Natural killer cell (primary cell): ENCODE measurements at regions not wholly inside any gene's neighbourhood (a gene's known extent, or its start where the extent isn't known, plus 50 kb on each side); places are given as distances from the start of the nearest gene placed in this dataset.

ENCODE experiments used
- ATAC-seq, 3 donors: fragments of 150-1000 bp in 2 of 3; fragments of 200-7000 bp in 1 of 3; cut with Tn5 transposase; 1 replicate in 1 of 3; 2 replicates in 2 of 3; pipeline ENCODE4 v1.10.0; 2021; ENCODE audit warnings: mild to moderate bottlenecking in 2 of 3, moderate library complexity in 2 of 3
- DNase-seq, 2 donors: peaks; one replicate each; pipeline versions ENCODE4 v3.0.0 to v3.0.0-alpha.2; 2013 to 2021; ENCODE audit warnings: mixed read lengths in 1 of 2
- H3K27ac ChIP-seq: one replicate; pipeline ENCODE4 v1.5.1; 2013; ENCODE audit warnings: mild to moderate bottlenecking, low read length
- H3K27me3 ChIP-seq: one replicate; pipeline ENCODE4 v1.6.1; 2013; ENCODE audit warnings: low read length; ENCODE audit not compliant: control insufficient read depth, insufficient read depth
- H3K36me3 ChIP-seq: one replicate; pipeline ENCODE4 v1.6.1; 2013; ENCODE audit warnings: low read length; ENCODE audit not compliant: control insufficient read depth, insufficient read depth
- H3K4me1 ChIP-seq: one replicate; pipeline ENCODE4 v1.6.1; 2013; ENCODE audit warnings: low read length; ENCODE audit not compliant: control insufficient read depth, insufficient read depth
- H3K4me3 ChIP-seq: one replicate; pipeline ENCODE4 v1.5.1; 2013; ENCODE audit warnings: low read length
- H3K9me3 ChIP-seq: one replicate; pipeline ENCODE4 v1.6.1; 2013; ENCODE audit warnings: low read length; ENCODE audit not compliant: control insufficient read depth, insufficient read depth
- H3K27ac Mint-ChIP-seq, 2 donors: one replicate each; pipeline ENCODE4 v1.8.0; 2022; ENCODE audit warnings: mild to moderate bottlenecking in 2 of 2, mixed read lengths in 2 of 2, moderate library complexity in 1 of 2
- H3K27me3 Mint-ChIP-seq, 2 donors: one replicate each; pipeline ENCODE4 v1.8.0; 2022; ENCODE audit warnings: low read depth in 2 of 2, mixed read lengths in 2 of 2
- H3K36me3 Mint-ChIP-seq: one replicate; pipeline ENCODE4 v1.8.0; 2022; ENCODE audit warnings: mixed read lengths
- H3K4me1 Mint-ChIP-seq, 2 donors: one replicate each; pipeline ENCODE4 v1.8.0; 2022; ENCODE audit warnings: mixed read lengths in 2 of 2
- H3K4me3 Mint-ChIP-seq: one replicate; pipeline ENCODE4 v1.8.0; 2022; ENCODE audit warnings: mild to moderate bottlenecking, moderate library complexity, mixed read lengths
- H3K9me3 Mint-ChIP-seq, 2 donors: one replicate each; pipeline ENCODE4 v1.8.0; 2022; ENCODE audit warnings: mixed read lengths in 2 of 2
- CTCF ChIP-seq: fragments of 200-600 bp; IDR thresholded peaks from one replicate; pipeline ENCODE4 v1.8.0; 2022; ENCODE audit warnings: antibody characterized with exemption
- WGBS: methylation state at CpG from one replicate; pipeline ENCODE4 v1.1.7; 2013; ENCODE audit warnings: missing lambda C conversion rate; ENCODE audit not compliant: insufficient coverage; 5-methylcytosine and 5-hydroxymethylcytosine counted together
- intact Hi-C: fragments of 100-400 bp; cut with micrococcal nuclease; formaldehyde crosslinking; loops from one replicate; pipeline ENCODE4 v1.14.2; 2022

DNA sequence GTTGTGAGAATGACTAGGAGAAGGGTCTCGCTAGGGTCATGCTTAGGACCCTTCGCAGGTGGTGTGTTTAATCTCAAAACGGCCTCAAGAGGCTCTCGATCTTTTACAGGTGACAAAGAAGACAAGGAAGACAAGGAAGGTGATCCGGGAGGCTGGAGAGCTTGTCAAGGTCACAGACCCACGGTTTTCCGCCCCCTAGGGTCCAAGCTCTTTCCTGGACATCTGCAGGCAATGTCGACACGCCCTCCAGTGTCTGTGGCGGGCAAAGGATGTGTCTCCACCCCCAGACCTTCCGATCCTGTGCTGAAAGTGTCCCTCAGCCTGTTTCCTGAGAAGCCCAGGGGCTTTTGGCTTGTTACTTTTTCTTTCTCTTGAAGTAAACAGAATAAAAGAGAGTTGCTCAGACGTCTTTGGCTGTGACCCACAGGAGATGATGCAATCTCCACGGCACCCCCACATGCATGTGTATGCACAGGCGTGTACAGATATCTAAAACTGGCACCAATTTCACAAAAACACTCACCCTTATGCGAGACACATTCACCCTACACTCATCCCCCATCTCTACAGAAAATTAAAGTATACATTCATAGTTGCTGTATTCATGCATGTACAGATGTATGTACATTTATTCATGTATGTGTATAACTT lies 108.8 kb downstream of the KLF13 start:
- no peaks in the 10 kb centered on the region for H3K36me3 ChIP-seq
- intact Hi-C loops = loop anchor here (1.0 to 5.0 kb wide), 7 partner anchors 13 to 74 kb away; no protein-coding TSS in a partner anchor
- peak; percentile 73 to 94 for DNase-seq

GRCh38 chr15:31435912-31436628 lies 109.4 kb downstream of the KLF13 start:
- intact Hi-C loops = loop anchor here (1.0 to 5.0 kb wide), 7 partner anchors 12 to 75 kb away; no protein-coding TSS in a partner anchor
- no peaks in the 10 kb centered on the region for H3K9me3 Mint-ChIP-seq
- H3K27me3 Mint-ChIP-seq = no peaks in the 10 kb centered on the region
- H3K27ac ChIP-seq = peak overlapping the region; percentile 95
- H3K4me3 ChIP-seq = no peak overlapping the region
- peak overlapping the region; percentile 88 for H3K4me3 Mint-ChIP-seq
- WGBS = 12% methylated on average over 12 of the region's 14 CpGs
- peak overlapping the region; percentile 98 to 100 for H3K27ac Mint-ChIP-seq
- DNase-seq (peak; percentile 33 to 64), ATAC-seq (no peak)
- H3K4me1 ChIP-seq = peaks cover 81% of the 10 kb centered on the region
- H3K27me3 ChIP-seq = no peaks in the 10 kb centered on the region
- H3K4me1 Mint-ChIP-seq = peaks cover 59 to 79% of the 10 kb centered on the region in 2 donors
- no peak for TF ChIP-seq CTCF
- H3K9me3 ChIP-seq = no peaks in the 10 kb centered on the region
- H3K36me3 ChIP-seq = no peaks in the 10 kb centered on the region
- no peaks in the 10 kb centered on the region for H3K36me3 Mint-ChIP-seq

More for the DNA sequence above, 108.8 kb downstream of the KLF13 start:
- H3K4me1 ChIP-seq = peaks cover 78% of the 10 kb centered on the region
- TF ChIP-seq CTCF = no peak
- peak overlapping the region; percentile 88 for H3K4me3 Mint-ChIP-seq
- H3K36me3 Mint-ChIP-seq = no peaks in the 10 kb centered on the region
- H3K27ac ChIP-seq = peak overlapping the region; percentile 95
- no peaks in the 10 kb centered on the region for H3K9me3 ChIP-seq
- H3K27me3 Mint-ChIP-seq = no peaks in the 10 kb centered on the region
- under 1% methylated on average over 15 of the region's 15 CpGs for WGBS
- H3K4me1 Mint-ChIP-seq = peaks cover 59 to 77% of the 10 kb centered on the region in 2 donors
- ATAC-seq = peak; percentile 70 to 87 (median 75)
- peak overlapping the region; percentile 98 to 100 for H3K27ac Mint-ChIP-seq
- peak overlapping the region; percentile 41 for H3K4me3 ChIP-seq
- no peaks in the 10 kb centered on the region for H3K27me3 ChIP-seq
- no peaks in the 10 kb centered on the region for H3K9me3 Mint-ChIP-seq

DNA sequence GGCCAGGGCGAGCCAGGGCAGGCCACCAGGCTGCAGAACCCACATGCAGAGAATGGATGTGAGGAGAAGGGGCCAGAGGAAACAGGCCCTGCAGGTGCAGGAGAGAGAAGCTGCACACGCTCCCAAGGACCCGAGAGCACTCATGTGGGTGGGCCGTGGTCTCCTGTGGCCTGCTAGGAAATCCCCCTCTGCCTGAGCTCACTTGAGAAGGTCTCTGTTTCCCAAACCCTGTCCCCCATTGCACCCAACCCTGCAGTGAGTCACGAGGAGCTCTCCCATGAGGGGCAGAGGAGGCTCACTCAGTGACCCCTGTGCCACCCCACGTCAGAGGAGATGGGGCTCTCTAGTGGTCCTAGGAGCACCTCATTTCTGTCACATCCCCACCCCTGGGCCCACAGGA lies 111.1 kb downstream of the KLF13 start:
- H3K27ac Mint-ChIP-seq = peak overlapping the region; percentile 98 to 100
- ATAC-seq = no peak
- no peaks in the 10 kb centered on the region for H3K36me3 Mint-ChIP-seq
- no peaks in the 10 kb centered on the region for H3K36me3 ChIP-seq
- H3K27me3 Mint-ChIP-seq = no peaks in the 10 kb centered on the region
- no peak for TF ChIP-seq CTCF
- no peaks in the 10 kb centered on the region for H3K9me3 ChIP-seq
- H3K27ac ChIP-seq = peak overlapping the region; percentile 95
- H3K4me3 Mint-ChIP-seq = peak overlapping the region; percentile 21
- WGBS = 39% methylated on average over 5 of the region's 6 CpGs
- no peaks in the 10 kb centered on the region for H3K27me3 ChIP-seq
- no peaks in the 10 kb centered on the region for H3K9me3 Mint-ChIP-seq
- no peak overlapping the region for H3K4me3 ChIP-seq
- DNase-seq = peak in 1 of 2 donors; percentile 59
- intact Hi-C loops = loop anchor here (5.0 kb wide), 2 partner anchors 35 to 50 kb away; no protein-coding TSS in a partner anchor
- peaks cover 63 to 88% of the 10 kb centered on the region in 2 donors for H3K4me1 Mint-ChIP-seq
- H3K4me1 ChIP-seq = peaks cover 85% of the 10 kb centered on the region
